ENCODE measurements at regions not wholly inside any gene's neighbourhood (a gene's known extent, or its start where the extent isn't known, plus 50 kb on each side); places are given as distances from the start of the nearest gene placed in this dataset.

DNA sequence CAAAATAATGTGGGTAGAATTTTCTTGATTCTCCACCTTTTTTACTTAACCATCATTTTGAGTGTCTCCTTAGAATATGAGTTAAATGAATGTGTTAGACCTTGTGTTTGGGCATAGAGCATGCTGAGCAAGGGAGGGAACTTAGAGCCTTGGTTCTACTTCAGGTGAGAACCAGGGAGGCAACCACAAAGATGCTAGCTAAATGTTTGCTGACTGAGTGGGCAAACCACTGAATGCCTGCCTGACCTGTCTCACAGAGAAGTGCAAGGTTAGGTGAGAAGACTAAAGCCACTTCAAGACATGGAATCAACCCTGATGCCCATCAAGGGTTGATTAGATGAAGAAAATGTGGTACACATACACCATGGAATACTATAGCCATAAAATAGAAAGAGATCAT, 242.6 kb upstream of the ZNF32 start:
- Histone ChIP-seq H3K27ac (ENCODE audit: low read length) (no peak overlapping the region), H3K27me3 (ENCODE audit: control insufficient read depth, insufficient read depth, low read length) (0 out of 2 replicates have a peak, but pooled peaks cover 7% of the 10 kb centered on the region), H3K36me3 (ENCODE audit: control insufficient read depth, insufficient read depth, low read length) (no peaks in the 10 kb centered on the region), H3K4me1 (ENCODE audit: control insufficient read depth, insufficient read depth, low read length) (no peaks in the 10 kb centered on the region), H3K4me3 (ENCODE audit: low read depth in 2 of 2, low read length in 2 of 2) (no peak overlapping the region), H3K9me3 (ENCODE audit: control insufficient read depth, insufficient read depth, low read depth, low read length) (no peaks in the 10 kb centered on the region)
- intact Hi-C loops (cut with micrococcal nuclease; ENCODE audit: unreplicated experiment) (no loop called here), in situ Hi-C loops (cut with HindIII; ENCODE audit: low pct_unique_long_range_greater_than_20kb, low sequenced_read_pairs) (no loop called here)
- TF ChIP-seq TCF7L2 (IDR thresholded peaks at IDR 0.05; ENCODE audit: low read depth, low read length) (no peak), POLR2AphosphoS5 (IDR thresholded peaks at IDR 0.05; ENCODE audit: low read depth, low read length) (no peak), CTCF (IDR thresholded peaks at IDR 0.05) (no peak), SIN3A (IDR thresholded peaks at IDR 0.05; ENCODE audit: borderline replicate concordance, insufficient read depth, low read depth, low read length) (no peak)
- TF ChIP-seq, protein P1, sequence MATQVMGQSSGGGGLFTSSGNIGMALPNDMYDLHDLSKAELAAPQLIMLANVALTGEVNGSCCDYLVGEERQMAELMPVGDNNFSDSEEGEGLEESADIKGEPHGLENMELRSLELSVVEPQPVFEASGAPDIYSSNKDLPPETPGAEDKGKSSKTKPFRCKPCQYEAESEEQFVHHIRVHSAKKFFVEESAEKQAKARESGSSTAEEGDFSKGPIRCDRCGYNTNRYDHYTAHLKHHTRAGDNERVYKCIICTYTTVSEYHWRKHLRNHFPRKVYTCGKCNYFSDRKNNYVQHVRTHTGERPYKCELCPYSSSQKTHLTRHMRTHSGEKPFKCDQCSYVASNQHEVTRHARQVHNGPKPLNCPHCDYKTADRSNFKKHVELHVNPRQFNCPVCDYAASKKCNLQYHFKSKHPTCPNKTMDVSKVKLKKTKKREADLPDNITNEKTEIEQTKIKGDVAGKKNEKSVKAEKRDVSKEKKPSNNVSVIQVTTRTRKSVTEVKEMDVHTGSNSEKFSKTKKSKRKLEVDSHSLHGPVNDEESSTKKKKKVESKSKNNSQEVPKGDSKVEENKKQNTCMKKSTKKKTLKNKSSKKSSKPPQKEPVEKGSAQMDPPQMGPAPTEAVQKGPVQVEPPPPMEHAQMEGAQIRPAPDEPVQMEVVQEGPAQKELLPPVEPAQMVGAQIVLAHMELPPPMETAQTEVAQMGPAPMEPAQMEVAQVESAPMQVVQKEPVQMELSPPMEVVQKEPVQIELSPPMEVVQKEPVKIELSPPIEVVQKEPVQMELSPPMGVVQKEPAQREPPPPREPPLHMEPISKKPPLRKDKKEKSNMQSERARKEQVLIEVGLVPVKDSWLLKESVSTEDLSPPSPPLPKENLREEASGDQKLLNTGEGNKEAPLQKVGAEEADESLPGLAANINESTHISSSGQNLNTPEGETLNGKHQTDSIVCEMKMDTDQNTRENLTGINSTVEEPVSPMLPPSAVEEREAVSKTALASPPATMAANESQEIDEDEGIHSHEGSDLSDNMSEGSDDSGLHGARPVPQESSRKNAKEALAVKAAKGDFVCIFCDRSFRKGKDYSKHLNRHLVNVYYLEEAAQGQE (IDR thresholded peaks at IDR 0.05; ENCODE audit: insufficient read depth in 1 of 2, low read depth in 2 of 2, low read length in 1 of 2): no peak
- ChIA-PET POLR2A (no interaction called here), CTCF (no interaction called here)
- no TSS peak for BruUV-seq (replicated peaks)
- ATAC-seq (no peak), DNase-seq (ENCODE audit: low read depth, low spot score) (no peak)

- H3K27ac ChIP-seq (ENCODE audit: low read length): no peak overlapping the region
- 0 out of 2 replicates have a peak, but pooled peaks cover 7% of the 10 kb centered on the region for H3K27me3 ChIP-seq (ENCODE audit: control insufficient read depth, insufficient read depth, low read length)
- ChIA-PET CTCF (no interaction called here), POLR2A (no interaction called here)
- H3K36me3 ChIP-seq (ENCODE audit: control insufficient read depth, insufficient read depth, low read length): no peaks in the 10 kb centered on the region
- no peak overlapping the region for H3K4me3 ChIP-seq (ENCODE audit: low read depth in 2 of 2, low read length in 2 of 2)
- BruUV-seq (replicated peaks): no TSS peak
- ATAC-seq (no peak), DNase-seq (ENCODE audit: low read depth, low spot score) (no peak)
- H3K9me3 ChIP-seq (ENCODE audit: control insufficient read depth, insufficient read depth, low read depth, low read length): no peaks in the 10 kb centered on the region
- in situ Hi-C loops (cut with HindIII; ENCODE audit: low pct_unique_long_range_greater_than_20kb, low sequenced_read_pairs) (no loop called here), intact Hi-C loops (cut with micrococcal nuclease; ENCODE audit: unreplicated experiment) (no loop called here)
- no peaks in the 10 kb centered on the region for H3K4me1 ChIP-seq (ENCODE audit: control insufficient read depth, insufficient read depth, low read length)
- TF ChIP-seq, protein P1 (IDR thresholded peaks at IDR 0.05; ENCODE audit: insufficient read depth in 1 of 2, low read depth in 2 of 2, low read length in 1 of 2): no peak
- TF ChIP-seq CTCF (IDR thresholded peaks at IDR 0.05) (no peak), POLR2AphosphoS5 (IDR thresholded peaks at IDR 0.05; ENCODE audit: low read depth, low read length) (no peak), SIN3A (IDR thresholded peaks at IDR 0.05; ENCODE audit: borderline replicate concordance, insufficient read depth, low read depth, low read length) (no peak), TCF7L2 (IDR thresholded peaks at IDR 0.05; ENCODE audit: low read depth, low read length) (no peak)
Observed at GRCh38 chr10:43890124-43890523, 241.4 kb upstream of the ZNF32 start.
